Sigmoid colon (tissue), 4 donors: ENCODE measurements at regions not wholly inside any gene's neighbourhood (a gene's known extent, or its start where the extent isn't known, plus 50 kb on each side); places are given as distances from the start of the nearest gene placed in this dataset.

Experiments used
- EP300 ChIP-seq, 4 donors: sonication (generic); formaldehyde crosslinking; IDR thresholded peaks; one replicate each; pipeline ENCODE4 v1.6.1; 2017; ENCODE audit warnings: antibody characterized with exemption in 4 of 4
- POLR2A ChIP-seq, 2 donors: fragments of 450-650 bp; IDR thresholded peaks; one replicate each; pipeline ENCODE4 v1.6.1; 2016; ENCODE audit warnings: antibody characterized with exemption in 2 of 2, mild to moderate bottlenecking in 2 of 2, moderate library complexity in 2 of 2
- POLR2AphosphoS5 ChIP-seq, 4 donors: sonication (generic); formaldehyde crosslinking; IDR thresholded peaks; one replicate each; pipeline ENCODE4 v1.6.1; 2017; ENCODE audit warnings: antibody characterized with exemption in 4 of 4
- TF ChIP-seq, protein P1 (sequence below), 4 experiments: fragments of 450-650 bp in 3 of 4; fragments of 200-600 bp in 1 of 4; IDR thresholded peaks; one replicate each; pipeline ENCODE4 v1.5.1; 2016 to 2019; ENCODE audit warnings: antibody characterized with exemption in 4 of 4, mild to moderate bottlenecking in 3 of 4, moderate library complexity in 2 of 4

DNA sequence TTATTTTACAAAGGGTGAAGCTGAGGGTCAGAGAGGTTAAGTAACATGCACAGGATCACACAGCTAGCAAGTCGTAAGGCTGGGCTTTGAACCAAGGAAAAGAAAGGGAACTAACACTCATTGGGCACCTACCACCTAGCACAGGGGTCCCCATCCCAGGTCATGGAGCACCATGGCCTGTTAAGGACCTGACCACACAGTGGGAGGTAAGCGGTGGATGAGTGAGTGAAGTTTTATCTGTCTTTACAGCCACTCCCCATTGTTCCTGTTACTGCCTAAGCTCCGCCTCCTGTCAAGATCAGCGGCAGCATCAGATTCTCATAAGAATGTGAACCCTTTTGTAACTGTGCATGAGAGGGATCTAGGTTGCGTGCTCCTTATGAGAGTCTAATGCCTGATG is 222.8 kb downstream of the RAB11FIP2 start:
- TF ChIP-seq, protein P1, sequence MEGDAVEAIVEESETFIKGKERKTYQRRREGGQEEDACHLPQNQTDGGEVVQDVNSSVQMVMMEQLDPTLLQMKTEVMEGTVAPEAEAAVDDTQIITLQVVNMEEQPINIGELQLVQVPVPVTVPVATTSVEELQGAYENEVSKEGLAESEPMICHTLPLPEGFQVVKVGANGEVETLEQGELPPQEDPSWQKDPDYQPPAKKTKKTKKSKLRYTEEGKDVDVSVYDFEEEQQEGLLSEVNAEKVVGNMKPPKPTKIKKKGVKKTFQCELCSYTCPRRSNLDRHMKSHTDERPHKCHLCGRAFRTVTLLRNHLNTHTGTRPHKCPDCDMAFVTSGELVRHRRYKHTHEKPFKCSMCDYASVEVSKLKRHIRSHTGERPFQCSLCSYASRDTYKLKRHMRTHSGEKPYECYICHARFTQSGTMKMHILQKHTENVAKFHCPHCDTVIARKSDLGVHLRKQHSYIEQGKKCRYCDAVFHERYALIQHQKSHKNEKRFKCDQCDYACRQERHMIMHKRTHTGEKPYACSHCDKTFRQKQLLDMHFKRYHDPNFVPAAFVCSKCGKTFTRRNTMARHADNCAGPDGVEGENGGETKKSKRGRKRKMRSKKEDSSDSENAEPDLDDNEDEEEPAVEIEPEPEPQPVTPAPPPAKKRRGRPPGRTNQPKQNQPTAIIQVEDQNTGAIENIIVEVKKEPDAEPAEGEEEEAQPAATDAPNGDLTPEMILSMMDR (IDR thresholded peaks at IDR 0.05): no peak
- TF ChIP-seq POLR2A (IDR thresholded peaks at IDR 0.05): no peak
- TF ChIP-seq EP300 (IDR thresholded peaks at IDR 0.05): no peak
- TF ChIP-seq POLR2AphosphoS5 (IDR thresholded peaks at IDR 0.05): no peak
